Globus pallidus (tissue), 1 donor: ENCODE measurements at regions not wholly inside any gene's neighbourhood (a gene's known extent, or its start where the extent isn't known, plus 50 kb on each side); places are given as distances from the start of the nearest gene placed in this dataset.

ENCODE experiments used
- DNase-seq: peaks from one replicate; pipeline ENCODE4 v3.0.0-alpha.2; 2015; ENCODE audit warnings: low spot score

DNA sequence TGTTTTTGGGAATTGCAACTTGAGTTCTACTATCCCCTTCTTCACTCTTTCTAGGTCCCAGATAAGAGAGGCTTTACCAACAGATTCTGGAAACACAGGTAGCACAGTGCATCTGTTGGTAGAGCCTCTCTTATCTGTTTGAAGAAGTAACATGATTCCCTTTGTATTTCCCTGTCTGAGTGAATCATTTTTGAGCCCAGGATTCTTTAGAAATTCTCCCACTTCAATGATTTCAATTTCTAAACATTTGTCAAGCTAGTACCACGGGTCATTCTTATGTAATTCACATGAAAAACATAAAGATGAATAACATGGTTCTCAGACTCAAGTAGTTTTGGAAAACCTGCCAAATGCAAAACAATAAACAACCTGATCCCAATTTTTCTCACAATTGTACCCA, 72.0 kb upstream of the DUSP10 start:
- DNase-seq = no peak

DNA sequence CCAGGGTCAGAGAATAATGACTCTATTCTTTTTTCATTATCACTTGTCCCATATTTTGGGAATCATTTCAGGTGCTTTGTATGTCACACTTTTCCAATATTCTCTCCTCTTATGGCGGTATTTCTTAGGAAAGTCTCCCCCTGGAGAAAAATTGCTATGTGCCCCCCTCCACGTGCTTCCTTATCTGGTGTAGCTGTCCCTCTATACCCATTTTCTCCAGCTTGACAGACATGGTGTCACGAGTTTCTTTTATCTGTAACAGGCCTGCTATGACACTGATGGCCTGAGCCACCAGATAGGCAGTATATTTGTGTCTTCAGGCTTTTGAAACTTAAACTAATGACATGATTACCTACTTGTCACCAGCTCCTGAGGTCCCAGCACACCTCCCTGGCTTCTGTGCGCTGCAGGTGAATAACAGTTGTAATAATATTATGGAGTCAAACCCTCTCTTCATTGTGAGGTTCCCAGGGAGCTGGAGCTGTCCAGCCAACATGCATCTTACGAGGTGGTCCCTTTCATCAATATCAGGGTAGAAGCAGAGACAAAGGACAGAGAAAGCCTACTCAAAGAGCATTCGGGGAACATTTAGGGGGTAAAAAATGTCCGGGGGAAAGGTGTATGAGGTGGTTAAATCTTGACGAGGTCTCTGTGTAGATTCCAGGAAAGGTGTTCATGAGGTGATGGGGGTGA, 71.2 kb upstream of the DUSP10 start:
- no peak for DNase-seq

DNA sequence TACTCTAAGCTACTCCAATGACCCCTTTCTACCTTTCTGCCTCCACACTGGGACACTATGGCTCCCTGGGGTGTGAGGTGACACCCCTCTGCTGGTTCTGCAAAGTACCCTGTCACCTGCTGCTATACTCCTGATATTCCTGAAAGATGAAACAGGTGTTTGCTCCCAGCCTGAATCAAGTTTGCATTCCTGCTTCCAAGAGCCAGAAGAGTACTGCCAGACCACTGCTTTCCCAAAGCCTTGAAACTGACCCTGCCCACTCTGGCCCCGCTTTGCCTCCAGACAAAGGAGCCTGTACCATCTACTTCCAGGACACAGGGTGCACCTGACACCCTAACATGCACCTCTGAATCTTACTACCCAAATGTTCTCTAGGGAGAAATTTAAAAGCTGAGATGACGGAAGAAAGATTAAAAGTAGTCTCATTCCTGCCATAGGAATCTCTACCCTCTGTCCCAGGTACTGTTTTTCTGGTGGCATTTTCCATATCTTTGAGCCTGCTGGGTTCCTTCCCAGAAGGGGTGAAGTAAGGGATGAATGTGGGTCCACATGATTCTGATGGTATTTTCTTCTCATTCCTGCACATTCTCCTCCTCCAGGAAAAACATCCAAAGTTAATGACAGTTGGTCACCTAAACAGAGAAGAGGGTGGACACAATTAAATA, 70.3 kb upstream of the DUSP10 start:
- DNase-seq = no peak

DNA sequence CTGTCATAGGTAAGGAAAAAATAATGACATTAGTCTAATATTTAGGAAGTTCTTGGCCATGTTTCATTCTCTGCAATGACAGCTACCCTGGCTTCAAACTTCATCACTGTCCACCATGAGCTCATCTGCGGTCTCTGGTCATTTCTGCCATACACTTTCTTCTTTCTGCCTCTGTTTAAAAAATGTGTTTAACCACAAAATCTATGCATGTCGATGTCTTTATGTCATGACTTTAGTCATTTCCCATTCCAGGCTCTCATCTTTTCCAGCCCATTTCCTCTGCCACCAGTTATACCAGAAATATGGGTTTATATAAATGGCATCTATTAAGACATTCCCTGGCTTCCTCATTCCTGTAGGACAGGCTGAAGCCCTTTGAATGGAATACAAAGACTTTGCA, 68.5 kb upstream of the DUSP10 start:
- DNase-seq = no peak

DNA sequence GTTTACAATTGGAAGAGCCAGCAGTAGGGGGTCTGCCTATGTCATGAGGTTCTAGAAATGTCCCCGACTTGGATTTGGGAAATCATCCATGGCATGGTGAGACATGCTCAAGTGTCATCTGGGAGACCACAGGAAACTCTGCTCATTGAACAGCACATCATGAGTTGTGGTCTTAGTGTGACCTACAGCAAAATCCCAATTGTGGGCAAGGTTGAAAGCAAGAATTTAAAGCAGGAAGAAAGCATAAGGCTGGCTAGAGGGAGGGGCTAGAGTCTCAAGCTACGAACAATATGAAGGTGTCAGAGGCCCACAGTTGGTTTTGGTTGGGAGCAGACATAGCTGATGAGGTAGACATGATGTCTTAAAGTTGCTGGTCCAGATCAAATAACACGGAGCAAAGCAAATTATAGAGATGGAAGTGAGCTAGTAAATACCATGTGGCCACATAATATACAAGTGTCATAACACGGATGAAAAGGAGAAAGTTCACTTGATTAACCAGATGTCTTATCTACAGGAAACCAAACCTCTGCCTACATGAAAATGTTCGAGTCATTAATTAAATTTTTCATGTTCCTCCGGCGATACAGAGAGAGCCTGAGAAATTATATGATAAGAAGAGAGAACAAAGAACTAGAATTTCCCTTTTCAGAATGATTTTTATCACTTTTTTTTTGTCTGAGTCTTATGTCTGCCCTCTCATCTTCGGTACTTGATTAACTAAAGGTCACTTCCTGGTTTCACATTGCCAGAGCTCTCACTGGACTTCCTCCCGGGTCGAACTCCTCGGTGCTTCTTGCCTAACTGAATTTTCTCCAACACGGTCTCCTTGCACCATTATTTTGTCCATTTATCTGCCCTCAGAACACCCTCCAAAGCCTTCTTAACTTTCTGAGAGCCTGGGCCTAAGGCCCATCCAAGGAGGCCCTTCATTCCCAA, 67.5 kb upstream of the DUSP10 start:
- no peak for DNase-seq

DNA sequence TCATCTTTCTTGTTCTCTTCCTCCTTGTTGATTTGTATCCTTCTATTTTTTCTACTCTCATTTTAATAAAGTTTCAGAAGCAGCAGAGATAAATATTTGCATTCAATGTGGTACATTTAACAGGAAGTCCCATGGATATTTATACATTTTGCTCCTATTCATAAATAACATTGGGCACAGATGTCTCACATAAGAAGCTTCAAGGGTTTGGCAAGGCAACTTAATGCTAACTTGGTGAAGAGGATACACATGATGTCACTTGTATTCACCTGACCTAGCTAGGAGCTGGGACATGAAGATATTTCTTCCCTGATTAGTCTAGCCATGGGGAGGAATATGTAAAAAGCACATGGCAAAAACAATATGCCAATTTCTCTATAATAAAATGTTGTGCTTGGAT, 65.1 kb upstream of the DUSP10 start:
- DNase-seq = no peak

DNA sequence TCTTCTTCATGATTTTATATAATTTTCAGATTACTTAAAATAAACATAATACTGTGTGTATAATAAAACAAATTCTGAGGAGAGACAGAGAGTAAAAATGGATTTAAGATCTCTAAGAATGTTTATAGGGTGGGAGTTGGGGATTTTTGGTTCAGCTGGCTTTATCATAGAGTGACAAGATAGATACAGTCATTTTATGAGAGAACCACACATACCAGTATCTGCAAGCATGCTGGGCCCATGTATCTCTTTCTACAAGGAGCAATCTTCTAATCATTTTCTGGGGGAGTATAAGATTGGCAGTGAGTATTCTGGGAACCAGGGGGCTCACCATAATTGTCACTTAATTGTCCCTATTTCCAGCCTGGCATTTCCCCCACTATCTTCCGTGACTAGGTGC, 64.3 kb upstream of the DUSP10 start:
- DNase-seq = no peak

DNA sequence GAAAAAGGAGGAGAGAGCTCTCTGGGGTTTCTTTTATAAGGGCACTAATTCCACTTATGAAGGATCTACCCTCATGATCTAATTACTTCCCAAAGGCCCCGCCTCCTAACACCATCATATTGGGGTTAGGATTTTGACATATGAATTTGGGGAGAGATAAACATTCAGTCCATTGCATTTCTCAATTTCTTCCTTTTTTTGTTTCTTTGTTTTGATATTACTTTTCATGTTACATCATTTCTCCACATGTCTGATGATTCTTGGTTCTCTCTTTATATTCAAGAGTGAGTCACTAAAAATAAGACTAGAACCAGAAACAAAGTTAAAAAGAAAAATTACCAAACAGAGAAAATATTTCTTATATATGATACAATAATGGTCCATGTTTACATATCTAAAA, 63.2 kb upstream of the DUSP10 start:
- no peak for DNase-seq

DNA sequence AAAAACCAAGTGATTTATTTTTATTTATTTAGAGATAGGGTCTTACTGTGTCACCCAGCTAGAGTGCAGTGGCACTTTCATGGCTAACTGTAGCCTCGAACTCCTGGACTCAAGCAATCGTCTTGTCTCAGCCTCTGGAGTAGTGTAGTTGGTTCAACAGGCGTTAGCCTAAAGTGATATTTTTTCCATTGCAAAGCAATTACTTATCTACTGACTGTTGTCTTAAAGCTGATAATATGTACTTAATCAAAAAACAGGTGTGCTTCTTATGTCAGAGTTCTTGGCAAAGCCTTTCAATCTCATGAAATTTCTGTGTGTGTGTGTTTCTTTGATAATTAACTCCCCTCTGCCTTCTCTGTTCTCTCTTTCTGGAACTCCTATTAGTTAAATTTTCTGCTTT, 62.4 kb upstream of the DUSP10 start:
- no peak for DNase-seq

DNA sequence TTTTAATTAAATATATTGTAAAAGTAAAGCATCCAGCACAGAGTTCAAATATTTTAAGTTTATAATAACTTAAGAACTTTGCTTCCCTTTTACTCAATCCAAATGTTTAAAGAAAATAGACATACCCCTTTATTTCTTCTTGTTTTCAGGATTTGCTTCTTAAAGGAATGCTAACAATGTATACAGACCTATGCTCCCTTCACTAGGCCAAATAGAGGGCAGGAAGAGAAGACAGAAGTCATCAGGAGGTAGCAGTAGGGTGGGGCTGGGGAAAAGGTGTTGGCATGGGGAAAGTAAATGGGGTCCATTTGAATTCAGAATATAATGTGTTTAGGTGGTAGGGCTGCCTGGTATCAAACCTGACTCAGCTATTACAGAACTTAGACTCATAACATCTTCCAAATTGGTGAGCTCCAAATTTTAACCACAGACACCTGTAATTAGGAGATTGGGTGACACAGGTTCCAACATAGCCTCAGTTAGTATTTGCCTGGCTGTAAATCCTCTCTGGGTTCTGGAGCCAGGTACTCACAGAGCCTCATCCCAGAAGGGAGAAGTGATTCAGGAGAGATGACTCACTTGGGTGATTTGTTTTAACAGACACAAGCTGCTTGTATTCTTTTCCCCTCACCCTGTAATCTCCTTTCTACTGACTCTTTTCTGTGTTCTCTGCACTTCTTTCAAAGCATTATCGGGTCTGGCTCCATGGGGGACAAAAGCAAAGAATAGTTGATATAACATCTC, 60.1 kb upstream of the DUSP10 start:
- DNase-seq = no peak

DNA sequence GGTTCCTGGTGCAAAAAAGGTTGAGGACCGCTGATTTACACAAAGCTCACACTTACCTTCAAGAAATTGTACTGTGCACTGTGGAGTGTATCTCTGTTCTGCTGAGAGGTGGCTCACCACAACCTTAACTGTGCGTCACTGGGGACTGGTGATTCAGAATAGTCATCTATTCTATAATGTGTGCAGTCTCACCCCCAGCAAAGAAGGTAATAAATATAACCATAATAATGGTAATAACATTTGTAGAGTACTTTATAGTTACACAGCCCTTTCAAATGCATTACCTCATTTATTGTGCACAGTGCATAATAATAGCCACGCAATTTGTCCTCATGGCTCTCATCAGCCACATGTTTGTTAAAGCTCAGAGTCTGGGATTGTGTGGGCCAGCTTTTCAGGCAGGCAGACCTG, 59.4 kb upstream of the DUSP10 start:
- no peak for DNase-seq

DNA sequence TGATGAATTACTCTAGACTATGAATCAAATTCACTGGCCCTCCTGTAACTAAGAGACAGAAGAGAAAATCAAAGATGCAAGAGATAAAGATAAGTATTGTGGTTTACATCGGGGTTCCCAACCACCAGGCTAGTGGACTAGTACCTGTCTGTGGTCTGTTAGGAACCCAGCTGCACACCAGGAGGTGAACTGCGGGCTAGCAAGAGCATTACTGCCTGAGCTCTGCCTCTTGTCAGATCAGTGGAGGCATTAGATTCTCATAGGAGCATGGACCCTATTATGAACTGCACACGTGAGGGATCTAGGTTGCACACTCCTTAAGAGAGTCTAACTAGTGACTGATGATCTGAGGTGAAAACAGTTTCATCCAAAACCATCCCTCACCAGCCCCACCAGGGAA, 58.9 kb upstream of the DUSP10 start:
- DNase-seq = no peak

DNA sequence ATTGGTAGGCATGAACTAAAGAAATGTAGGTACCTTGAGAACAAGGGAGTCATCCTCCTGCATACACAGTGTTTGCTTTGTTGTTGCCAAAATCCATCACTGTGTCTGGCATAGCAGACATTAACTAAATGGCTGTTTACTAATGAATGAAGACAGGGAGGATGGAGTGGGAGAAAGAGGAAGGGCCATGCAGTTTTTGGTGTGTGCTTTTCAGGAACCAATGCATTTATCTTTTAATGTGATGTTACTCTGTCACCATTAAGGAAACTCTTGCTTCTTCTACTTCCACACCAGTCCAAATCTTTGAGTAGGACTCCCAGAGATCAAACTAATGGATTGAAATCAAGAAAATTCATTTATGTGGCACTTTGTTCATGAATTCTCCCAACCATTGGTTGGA, 55.6 kb upstream of the DUSP10 start:
- no peak for DNase-seq

DNA sequence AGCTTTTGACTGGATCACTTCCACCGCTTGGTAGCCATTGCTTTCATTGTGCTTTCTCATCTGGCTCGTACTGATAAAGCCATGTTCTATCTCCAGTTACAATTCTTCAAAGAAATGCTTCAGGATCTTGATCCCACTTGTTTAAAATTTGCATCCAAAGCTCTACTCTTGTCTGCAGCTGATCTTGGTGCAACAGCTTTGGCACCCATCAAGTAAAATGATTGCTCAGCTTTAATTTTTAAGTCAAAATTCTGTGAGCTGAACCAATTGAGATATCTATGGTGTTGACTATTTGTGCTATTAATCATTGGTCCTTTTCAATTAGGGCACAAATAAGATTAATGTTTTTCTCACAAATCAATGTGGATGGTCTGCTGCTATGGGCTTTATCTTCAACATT, 54.8 kb upstream of the DUSP10 start:
- DNase-seq = no peak

DNA sequence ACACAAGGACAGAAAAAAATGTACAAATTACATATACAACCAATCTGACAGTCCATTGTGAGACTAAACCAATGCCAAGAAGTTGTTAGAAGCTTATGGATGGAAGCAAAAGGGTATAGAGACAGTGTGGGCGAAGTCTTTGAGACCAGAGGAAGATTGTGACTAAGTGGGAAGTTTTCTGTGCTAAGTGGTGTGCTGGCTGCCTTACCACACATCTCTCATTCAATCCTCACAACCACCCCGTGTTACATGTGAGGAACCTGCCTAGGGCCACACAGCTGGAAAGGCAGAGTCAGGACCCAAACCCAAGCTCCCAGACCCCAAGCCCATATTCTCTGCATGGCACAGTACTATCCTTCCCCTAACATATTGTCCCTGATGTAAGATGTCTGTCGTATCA, 53.5 kb upstream of the DUSP10 start:
- DNase-seq = no peak

DNA sequence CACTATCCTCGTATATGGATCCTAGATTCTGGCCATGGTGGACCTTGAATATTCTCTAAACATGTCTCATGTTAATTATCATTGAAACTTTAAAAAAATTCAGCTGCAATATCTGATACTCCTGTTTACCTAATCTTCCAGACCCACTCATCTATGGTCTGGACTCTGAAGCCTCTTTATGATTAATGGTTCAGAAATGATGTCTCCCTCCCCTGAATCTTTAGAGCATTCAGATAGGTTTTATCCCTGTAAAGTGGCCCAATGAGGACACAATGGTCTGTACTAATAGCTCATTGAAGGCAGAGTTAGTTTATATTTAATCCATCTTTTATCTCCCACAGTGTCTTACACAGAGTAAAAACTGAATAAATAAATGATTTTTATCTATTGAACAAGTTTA, 53.0 kb upstream of the DUSP10 start:
- no peak for DNase-seq

DNA sequence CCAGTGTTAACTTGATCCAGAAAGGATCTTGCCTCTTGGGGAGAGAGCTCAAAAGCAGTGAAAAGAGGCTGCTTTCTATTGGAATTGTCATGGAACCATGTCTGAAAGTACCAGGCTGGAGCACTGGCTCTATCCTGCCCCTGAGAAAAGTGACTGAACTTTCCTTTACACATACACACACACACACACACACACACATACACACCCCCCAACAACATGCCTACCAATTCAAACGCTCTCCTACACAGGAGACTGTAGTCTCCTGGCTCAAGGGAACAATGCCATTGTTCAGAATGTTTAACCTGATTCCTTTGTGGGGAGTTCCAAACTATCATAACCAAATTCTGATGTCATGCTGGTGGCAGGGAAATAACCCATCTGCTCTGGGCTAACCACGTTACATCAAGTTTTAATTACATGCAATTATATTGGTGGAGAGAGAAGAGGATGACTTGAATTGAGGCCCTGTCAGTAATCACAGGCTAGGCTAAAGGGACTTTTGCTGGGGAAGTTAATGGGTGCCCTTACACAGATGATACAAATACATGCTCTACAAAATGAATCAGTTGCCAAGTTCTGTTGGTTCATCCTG, 52.3 kb upstream of the DUSP10 start:
- DNase-seq = no peak

DNA sequence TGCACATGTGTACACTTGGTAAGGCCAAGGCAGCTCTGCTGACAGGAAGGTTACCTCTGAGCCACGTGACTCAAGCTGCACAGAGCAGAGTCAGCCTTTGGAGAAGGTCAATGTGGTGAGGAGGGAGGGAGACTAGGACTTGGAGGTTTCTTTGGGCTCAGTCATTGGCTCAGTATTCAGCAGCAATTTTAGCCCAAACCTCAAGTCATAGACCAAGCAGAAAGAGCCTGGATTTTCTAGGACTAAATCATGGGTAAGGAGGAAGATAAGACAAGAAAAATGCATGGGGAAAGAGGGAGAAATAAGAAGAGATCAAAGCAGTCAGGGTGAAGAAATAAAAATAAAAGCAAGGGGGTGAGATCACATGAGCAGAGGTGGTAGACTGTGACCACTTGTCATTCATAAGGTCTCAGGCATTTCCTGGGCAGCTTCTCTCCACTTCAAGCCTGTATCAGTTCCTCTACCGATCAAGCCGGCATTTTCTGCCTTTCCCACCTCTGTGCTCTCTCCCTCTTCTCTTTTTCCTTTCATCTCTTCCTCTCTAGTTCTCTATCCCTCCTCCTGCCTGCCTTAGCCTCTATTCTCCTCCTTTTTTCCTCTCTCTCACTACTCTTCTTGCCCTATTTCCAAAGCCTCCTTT, 51.7 kb upstream of the DUSP10 start:
- no peak for DNase-seq

DNA sequence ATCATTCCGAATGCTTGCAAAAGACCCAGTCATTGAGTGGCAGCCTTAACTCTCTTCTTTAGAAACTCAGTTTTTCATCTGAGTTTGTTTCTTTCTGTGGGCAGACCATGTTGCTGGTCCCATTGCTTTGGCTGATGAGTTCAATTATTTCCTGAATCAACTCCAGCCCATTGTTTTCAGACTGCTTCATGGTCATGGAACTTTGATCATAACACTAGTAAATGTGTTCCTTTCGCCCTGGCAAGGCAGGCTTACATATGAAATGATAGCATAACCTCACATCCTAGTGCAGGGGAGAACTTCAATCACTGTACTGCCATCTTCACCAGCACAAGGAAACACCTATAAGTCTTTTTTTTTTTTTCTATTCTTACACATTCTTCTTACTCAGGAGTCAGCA, 50.0 kb upstream of the DUSP10 start:
- no peak for DNase-seq
